ENCODE measurements at regions not wholly inside any gene's neighbourhood (a gene's known extent, or its start where the extent isn't known, plus 50 kb on each side); places are given as distances from the start of the nearest gene placed in this dataset.
A peak's percentile ranks its signal among the peaks of the same experiment; 100 is the strongest.

- peak; percentile 71 for DNase-seq
Measured at GRCh38 chr11:71120471-71120896, 131.9 kb downstream of the SHANK2 start.

- no peak for DNase-seq
Measured at GRCh38 chr11:71119656-71120269, 132.6 kb downstream of the SHANK2 start.

GRCh38 chr11:71118671-71119250 lies 133.6 kb downstream of the SHANK2 start:
- DNase-seq: no peak

- no peak for DNase-seq
Measured at GRCh38 chr11:71117311-71117710, 135.1 kb downstream of the SHANK2 start.

GRCh38 chr11:71116693-71117040 lies 135.7 kb downstream of the SHANK2 start:
- no peak for DNase-seq

GRCh38 chr11:71115770-71116692 lies 136.3 kb downstream of the SHANK2 start:
- DNase-seq: no peak

GRCh38 chr11:71114124-71114851 lies 138.1 kb downstream of the SHANK2 start:
- DNase-seq: no peak

- DNase-seq: no peak
Measured at GRCh38 chr11:71112990-71113389, 139.4 kb downstream of the SHANK2 start.

GRCh38 chr11:71112454-71112853 lies 139.9 kb downstream of the SHANK2 start:
- DNase-seq: no peak

- no peak for DNase-seq
Measured at GRCh38 chr11:71109586-71109985, 142.8 kb downstream of the SHANK2 start.

- no peak for DNase-seq
Measured at GRCh38 chr11:71109186-71109585, 143.2 kb downstream of the SHANK2 start.

GRCh38 chr11:71108013-71108865 lies 144.1 kb downstream of the SHANK2 start:
- no peak for DNase-seq

GRCh38 chr11:71106671-71107070 lies 145.7 kb downstream of the SHANK2 start:
- no peak for DNase-seq

GRCh38 chr11:71103266-71103665 lies 149.1 kb downstream of the SHANK2 start:
- no peak for DNase-seq

GRCh38 chr11:71102251-71102995 lies 150.0 kb downstream of the SHANK2 start:
- DNase-seq: no peak

- no peak for DNase-seq
Measured at GRCh38 chr11:71101606-71102005, 150.8 kb downstream of the SHANK2 start.

GRCh38 chr11:71101046-71101445 lies 151.3 kb downstream of the SHANK2 start:
- DNase-seq: no peak

GRCh38 chr11:71098776-71099175 lies 153.6 kb downstream of the SHANK2 start:
- DNase-seq: no peak

GRCh38 chr11:71097506-71098240 lies 154.7 kb downstream of the SHANK2 start:
- no peak for DNase-seq

GRCh38 chr11:71096751-71097388 lies 155.5 kb downstream of the SHANK2 start:
- DNase-seq: no peak
